HEK293T (cell line): ENCODE measurements at regions not wholly inside any gene's neighbourhood (a gene's known extent, or its start where the extent isn't known, plus 50 kb on each side); places are given as distances from the start of the nearest gene placed in this dataset.

Source experiments
- ARNT ChIP-seq: fragments of 450-650 bp; IDR thresholded peaks from 2 replicates; pipeline ENCODE4 v1.6.1; 2017; ENCODE audit warnings: mild to moderate bottlenecking
- BHLHE40 ChIP-seq: fragments of 450-650 bp; IDR thresholded peaks from 2 replicates; pipeline ENCODE4 v1.6.1; 2016; ENCODE audit warnings: mild to moderate bottlenecking, moderate library complexity, borderline replicate concordance
- CTBP1 ChIP-seq: fragments of 450-650 bp; IDR thresholded peaks from 2 replicates; pipeline ENCODE4 v1.6.1; 2016; ENCODE audit warnings: borderline replicate concordance
- ELF4 ChIP-seq: fragments of 450-650 bp; IDR thresholded peaks from 2 replicates; pipeline ENCODE4 v1.6.1; 2017; ENCODE audit warnings: antibody characterized with exemption
- FOXA1 ChIP-seq: fragments of 450-650 bp; IDR thresholded peaks from 2 replicates; pipeline ENCODE4 v1.6.1; 2016; ENCODE audit warnings: mild to moderate bottlenecking
- FOXK2 ChIP-seq: fragments of 450-650 bp; IDR thresholded peaks from 2 replicates; pipeline ENCODE4 v1.6.1; 2016; ENCODE audit warnings: mild to moderate bottlenecking
- FOXM1 ChIP-seq: fragments of 450-650 bp; IDR thresholded peaks from 2 replicates; pipeline ENCODE4 v1.6.1; 2017; ENCODE audit warnings: mild to moderate bottlenecking, borderline replicate concordance
- HDGF ChIP-seq: fragments of 450-650 bp; IDR thresholded peaks from 2 replicates; pipeline ENCODE4 v1.6.1; 2017; ENCODE audit warnings: antibody characterized with exemption, borderline replicate concordance
- L3MBTL2 ChIP-seq: fragments of 450-650 bp; conservative IDR thresholded peaks from 2 replicates; pipeline ENCODE4 v1.6.1; 2016; ENCODE audit warnings: mild to moderate bottlenecking
- SP1 ChIP-seq: fragments of 450-650 bp; IDR thresholded peaks from 2 replicates; pipeline ENCODE4 v1.6.1; 2017
- SUZ12 ChIP-seq: fragments of 450-650 bp; IDR thresholded peaks from 2 replicates; pipeline ENCODE4 v1.6.1; 2016; ENCODE audit warnings: mild to moderate bottlenecking
- TARDBP ChIP-seq: fragments of 450-650 bp; IDR thresholded peaks from 2 replicates; pipeline ENCODE4 v1.6.1; 2016
- ZNF384 ChIP-seq: fragments of 450-650 bp; IDR thresholded peaks from 2 replicates; pipeline ENCODE4 v1.6.1; 2016
- TF ChIP-seq, protein P1 (sequence below): fragments of 450-650 bp; IDR thresholded peaks from 2 replicates; pipeline ENCODE4 v1.6.1; 2016

DNA sequence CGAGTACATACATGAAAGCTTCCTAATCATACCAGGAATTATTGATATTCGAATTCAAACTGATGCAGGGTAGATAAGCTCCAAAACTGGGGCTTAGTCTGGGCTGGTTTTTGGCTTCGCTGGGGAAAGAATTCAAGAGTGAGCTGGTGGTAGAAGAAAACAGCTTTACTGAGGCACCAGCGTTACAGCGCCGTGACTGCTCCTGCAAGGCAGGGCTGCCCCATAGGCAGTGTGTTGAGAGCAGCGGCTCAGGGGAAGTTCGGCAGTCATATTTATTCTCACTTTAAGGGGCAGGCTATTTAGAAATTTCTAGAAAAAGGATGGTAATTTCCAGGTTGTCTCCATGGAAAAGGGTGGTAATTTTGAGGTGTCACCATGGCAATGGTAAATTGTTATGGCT, 292.6 kb upstream of the TCF4 start:
- TF ChIP-seq HDGF (no peak), SP1 (no peak), ELF4 (no peak), TARDBP (no peak), FOXA1 (no peak), FOXK2 (no peak), ARNT (no peak), FOXM1 (no peak), ZNF384 (no peak), SUZ12 (no peak), BHLHE40 (no peak), CTBP1 (no peak), L3MBTL2 (no peak)
- TF ChIP-seq, protein P1, sequence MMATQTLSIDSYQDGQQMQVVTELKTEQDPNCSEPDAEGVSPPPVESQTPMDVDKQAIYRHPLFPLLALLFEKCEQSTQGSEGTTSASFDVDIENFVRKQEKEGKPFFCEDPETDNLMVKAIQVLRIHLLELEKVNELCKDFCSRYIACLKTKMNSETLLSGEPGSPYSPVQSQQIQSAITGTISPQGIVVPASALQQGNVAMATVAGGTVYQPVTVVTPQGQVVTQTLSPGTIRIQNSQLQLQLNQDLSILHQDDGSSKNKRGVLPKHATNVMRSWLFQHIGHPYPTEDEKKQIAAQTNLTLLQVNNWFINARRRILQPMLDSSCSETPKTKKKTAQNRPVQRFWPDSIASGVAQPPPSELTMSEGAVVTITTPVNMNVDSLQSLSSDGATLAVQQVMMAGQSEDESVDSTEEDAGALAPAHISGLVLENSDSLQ: no peak
